PC-9 (cell line): ENCODE measurements at regions not wholly inside any gene's neighbourhood (a gene's known extent, or its start where the extent isn't known, plus 50 kb on each side); places are given as distances from the start of the nearest gene placed in this dataset.

Source experiments
- CTCF ChIP-seq: fragments of 200-600 bp; sonication (generic); conservative IDR thresholded peaks from 2 replicates; pipeline ENCODE4 v1.6.1; 2017; ENCODE audit warnings: mixed run types, antibody characterized with exemption, mild to moderate bottlenecking, moderate library complexity
- EZH2 ChIP-seq: fragments of 200-600 bp; sonication (generic); IDR thresholded peaks from 2 replicates; pipeline ENCODE4 v1.8.0; 2017; ENCODE audit warnings: antibody characterized with exemption, low read depth

GRCh38 chr1:31509124-31510072 lies 66.9 kb upstream of the TINAGL1 start:
- no peak for TF ChIP-seq CTCF
- no peak for TF ChIP-seq EZH2
